Esophagus muscularis mucosa (tissue), 4 donors: ENCODE measurements at regions not wholly inside any gene's neighbourhood (a gene's known extent, or its start where the extent isn't known, plus 50 kb on each side); places are given as distances from the start of the nearest gene placed in this dataset.

Experiments used
- DNase-seq: peaks from one replicate; pipeline ENCODE4 v3.0.0-alpha.2; 2017; ENCODE audit errors: extremely low spot score
- H3K27ac ChIP-seq, 4 donors: fragments of 200-600 bp; sonication (generic); replicated peaks in 1 of 4; 1 replicate in 3 of 4; 2 replicates in 1 of 4; pipeline ENCODE4 v1.5.1; 2016 to 2019; ENCODE audit warnings: mild to moderate bottlenecking in 1 of 4
- H3K27me3 ChIP-seq, 4 donors: fragments of 200-600 bp; sonication (generic); one replicate each; pipeline versions ENCODE4 v1.5.1 to v1.6.0; 2016 to 2019
- H3K36me3 ChIP-seq, 4 donors: fragments of 200-600 bp; sonication (generic); one replicate each; pipeline ENCODE4 v1.5.1; 2016 to 2019
- H3K4me1 ChIP-seq, 4 donors: fragments of 200-600 bp; sonication (generic); one replicate each; pipeline ENCODE4 v1.5.1; 2016 to 2019
- H3K4me3 ChIP-seq, 4 donors: fragments of 200-600 bp; sonication (generic); 1 replicate in 2 of 4; 2 replicates in 2 of 4; pipeline ENCODE4 v1.5.1; 2016 to 2019; ENCODE audit warnings: mild to moderate bottlenecking in 4 of 4, moderate library complexity in 1 of 4
- H3K9me3 ChIP-seq, 4 donors: fragments of 200-600 bp; sonication (generic); 1 replicate in 3 of 4; 2 replicates in 1 of 4; pipeline ENCODE4 v1.5.1; 2016 to 2019
- CTCF ChIP-seq, 3 experiments: fragments of 200-600 bp in 2 of 3; fragments of 450-650 bp in 1 of 3; sonication (generic) in 2 of 3; IDR thresholded peaks; one replicate each; pipeline ENCODE4 v1.5.1; 2017 to 2019; ENCODE audit warnings: antibody characterized with exemption in 3 of 3, mild to moderate bottlenecking in 2 of 3, moderate library complexity in 1 of 3
- EP300 ChIP-seq: sonication (generic); formaldehyde crosslinking; IDR thresholded peaks from one replicate; pipeline ENCODE4 v1.6.1; 2017; ENCODE audit warnings: antibody characterized with exemption
- POLR2A ChIP-seq: fragments of 450-650 bp; IDR thresholded peaks from one replicate; pipeline ENCODE4 v1.6.1; 2017; ENCODE audit warnings: antibody characterized with exemption, moderate library complexity, mild to moderate bottlenecking, low read depth
- POLR2AphosphoS5 ChIP-seq, 2 donors: sonication (generic); formaldehyde crosslinking; IDR thresholded peaks; one replicate each; pipeline ENCODE4 v1.6.1; 2017; ENCODE audit warnings: antibody characterized with exemption in 2 of 2
- WGBS: methylation state at CpG from one replicate; pipeline ENCODE4 v1.1.5; 2018; 5-methylcytosine and 5-hydroxymethylcytosine counted together
- intact Hi-C: fragments of 100-400 bp; cut with DNase I; formaldehyde crosslinking; loops from one replicate; pipeline ENCODE4 v1.15.1; 2023

GRCh38 chr2:71821856-71822255 lies 325.8 kb downstream of the CYP26B1 start:
- no peak for DNase-seq
- Histone ChIP-seq H3K27ac (no peak overlapping the region), H3K36me3 (no peaks in the 10 kb centered on the region), H3K4me1 (no peaks in the 10 kb centered on the region), H3K4me3 (no peak overlapping the region), H3K27me3 (no peaks in the 10 kb centered on the region), H3K9me3 (no peaks in the 10 kb centered on the region)
- TF ChIP-seq POLR2A (no peak), POLR2AphosphoS5 (IDR thresholded peaks at IDR 0.05) (no peak), EP300 (no peak), CTCF (IDR thresholded peaks at IDR 0.05) (no peak)
- intact Hi-C loops, result no loop called here

GRCh38 chr2:71816815-71817214 lies 330.8 kb downstream of the CYP26B1 start:
- Histone ChIP-seq H3K27me3 (no peaks in the 10 kb centered on the region), H3K4me3 (no peak overlapping the region), H3K27ac (no peak overlapping the region), H3K36me3 (no peaks in the 10 kb centered on the region), H3K9me3 (no peaks in the 10 kb centered on the region), H3K4me1 (peaks cover 0 to 3% (median 0%) of the 10 kb centered on the region in 4 donors)
- no peak for DNase-seq
- TF ChIP-seq POLR2AphosphoS5 (IDR thresholded peaks at IDR 0.05), result no peak
- no peak for TF ChIP-seq CTCF (IDR thresholded peaks at IDR 0.05)
- TF ChIP-seq EP300, result no peak
- TF ChIP-seq POLR2A, result no peak
- WGBS, result 88% methylated on average over 4 of the region's 4 CpGs
- intact Hi-C loops, result no loop called here

- no peaks in the 10 kb centered on the region for H3K27me3 ChIP-seq
- TF ChIP-seq POLR2AphosphoS5 (IDR thresholded peaks at IDR 0.05), result no peak
- TF ChIP-seq CTCF (IDR thresholded peaks at IDR 0.05), result no peak
- TF ChIP-seq EP300, result no peak
- no peak for TF ChIP-seq POLR2A
- H3K9me3 ChIP-seq, result no peaks in the 10 kb centered on the region
- no peaks in the 10 kb centered on the region for H3K36me3 ChIP-seq
- H3K27ac ChIP-seq, result no peak overlapping the region
- 92% methylated on average over 5 of the region's 5 CpGs for WGBS
- peak; percentile 90 for DNase-seq
- peaks cover 0 to 3% (median 0%) of the 10 kb centered on the region in 4 donors for H3K4me1 ChIP-seq
- intact Hi-C loops, result no loop called here
- no peak overlapping the region for H3K4me3 ChIP-seq
Observed at GRCh38 chr2:71815701-71816474, 331.8 kb downstream of the CYP26B1 start.

- H3K36me3 ChIP-seq, result no peaks in the 10 kb centered on the region
- intact Hi-C loops, result no loop called here
- no peak overlapping the region for H3K27ac ChIP-seq
- 79% methylated on average over 2 of the region's 2 CpGs for WGBS
- H3K4me3 ChIP-seq, result no peak overlapping the region
- DNase-seq, result no peak
- peaks cover 0 to 3% (median 0%) of the 10 kb centered on the region in 4 donors for H3K4me1 ChIP-seq
- no peaks in the 10 kb centered on the region for H3K9me3 ChIP-seq
- no peaks in the 10 kb centered on the region for H3K27me3 ChIP-seq
- TF ChIP-seq EP300 (no peak), CTCF (IDR thresholded peaks at IDR 0.05) (no peak), POLR2A (no peak), POLR2AphosphoS5 (IDR thresholded peaks at IDR 0.05) (no peak)
Observed at GRCh38 chr2:71814885-71815284, 332.8 kb downstream of the CYP26B1 start.
